Inflammatory macrophage treated with lipopolysaccharide for 4 hours (primary cell): ENCODE measurements at regions not wholly inside any gene's neighbourhood (a gene's known extent, or its start where the extent isn't known, plus 50 kb on each side); places are given as distances from the start of the nearest gene placed in this dataset.

Source experiments
- DNase-seq: peaks from one replicate; pipeline ENCODE4 v3.0.0-alpha.2; 2020

DNA sequence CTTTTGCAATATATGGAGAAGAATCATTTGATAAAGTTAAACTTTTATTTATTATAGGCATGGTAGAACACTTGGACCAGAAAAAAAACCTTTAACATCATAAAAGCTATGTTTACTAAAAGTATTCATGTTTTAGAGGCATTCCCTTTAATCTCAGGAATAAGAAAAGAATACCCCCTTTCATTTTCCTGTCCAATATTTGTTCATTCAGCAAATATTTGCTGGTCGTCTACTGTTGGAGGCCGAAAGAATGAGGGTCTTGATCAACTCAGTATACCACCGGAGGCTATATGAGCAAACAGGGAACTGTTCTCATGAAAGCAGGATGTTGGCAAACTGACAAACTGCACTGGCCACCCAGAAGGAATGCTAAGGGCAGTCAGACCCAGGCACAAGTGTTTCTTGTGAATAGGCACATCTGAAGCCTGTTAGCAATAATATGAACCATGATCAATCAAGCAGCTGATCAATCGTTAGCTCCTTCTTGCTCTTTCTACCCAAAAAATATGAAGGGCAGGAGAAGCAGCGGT, 480.8 kb upstream of the FAT1 start:
- no peak for DNase-seq

DNA sequence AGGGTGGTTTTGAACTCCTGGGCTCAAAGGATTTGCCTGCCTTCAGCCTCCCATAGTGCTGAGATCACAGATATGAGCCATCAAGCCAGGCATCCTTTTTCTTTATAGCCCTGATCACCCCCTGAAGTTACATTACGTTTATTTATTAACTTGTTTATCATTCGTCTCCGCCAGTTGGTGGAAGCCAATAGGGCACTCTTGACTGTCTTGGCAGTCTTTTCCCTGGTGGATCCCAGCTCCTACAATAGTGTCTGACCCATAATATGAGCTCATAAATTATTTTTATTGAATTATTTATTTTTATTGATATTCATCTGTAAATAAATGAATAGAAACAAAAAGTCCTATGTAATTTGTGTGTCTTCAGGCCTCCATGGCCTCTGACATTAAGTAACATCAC, 484.3 kb upstream of the FAT1 start:
- no peak for DNase-seq

DNA sequence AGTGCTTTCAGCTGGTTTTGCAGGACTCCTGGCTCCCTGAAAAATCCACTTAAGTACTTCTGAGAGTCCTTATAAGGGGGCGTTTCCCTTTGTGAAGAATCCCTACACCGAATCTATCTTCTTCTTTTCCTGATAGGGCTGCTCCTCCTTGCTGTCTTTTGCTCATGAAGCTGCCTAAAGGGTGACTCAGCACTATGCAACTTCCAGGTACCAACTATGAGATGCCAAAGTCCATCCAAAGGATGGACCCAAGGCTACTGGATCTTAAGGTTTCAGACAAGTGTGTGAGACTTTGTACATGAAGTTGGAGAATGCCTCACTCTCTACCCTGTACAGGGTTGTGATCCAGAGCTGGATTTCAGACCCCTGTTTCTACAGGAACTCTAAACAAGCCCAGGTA, 485.0 kb upstream of the FAT1 start:
- no peak for DNase-seq

DNA sequence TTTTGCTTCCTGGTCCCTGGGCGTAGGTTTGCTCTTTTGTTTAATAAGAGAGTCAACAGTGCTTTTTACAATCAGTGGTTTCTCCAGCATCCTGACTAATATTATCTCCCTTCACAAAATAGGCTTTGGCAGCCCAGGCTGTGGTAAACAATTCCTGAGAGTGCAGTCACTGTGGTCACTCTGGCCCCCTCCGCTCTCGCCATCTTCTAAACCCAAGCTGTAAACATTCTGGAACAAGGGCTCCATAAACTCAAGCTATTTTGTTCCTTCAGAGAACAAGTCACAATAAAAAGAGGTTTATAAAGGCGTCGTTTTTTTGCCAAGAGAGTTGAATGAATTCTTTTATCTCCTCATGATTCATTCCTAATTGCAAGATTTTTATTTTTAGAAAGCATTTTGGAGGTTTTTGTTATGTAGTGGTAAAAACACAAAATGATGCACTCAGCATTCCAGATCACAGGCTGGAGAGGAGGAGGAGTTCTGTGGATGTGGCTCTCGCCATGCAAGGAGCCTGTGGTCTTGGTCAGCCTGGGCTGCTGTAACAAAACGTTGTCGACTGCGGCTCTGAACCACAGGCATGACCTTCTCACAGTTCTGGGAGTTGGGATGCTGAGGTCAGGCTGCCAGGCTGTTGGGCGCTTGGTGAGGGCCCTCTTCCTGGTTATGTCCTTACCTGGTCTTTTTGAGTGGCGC, 486.4 kb upstream of the FAT1 start:
- no peak for DNase-seq

DNA sequence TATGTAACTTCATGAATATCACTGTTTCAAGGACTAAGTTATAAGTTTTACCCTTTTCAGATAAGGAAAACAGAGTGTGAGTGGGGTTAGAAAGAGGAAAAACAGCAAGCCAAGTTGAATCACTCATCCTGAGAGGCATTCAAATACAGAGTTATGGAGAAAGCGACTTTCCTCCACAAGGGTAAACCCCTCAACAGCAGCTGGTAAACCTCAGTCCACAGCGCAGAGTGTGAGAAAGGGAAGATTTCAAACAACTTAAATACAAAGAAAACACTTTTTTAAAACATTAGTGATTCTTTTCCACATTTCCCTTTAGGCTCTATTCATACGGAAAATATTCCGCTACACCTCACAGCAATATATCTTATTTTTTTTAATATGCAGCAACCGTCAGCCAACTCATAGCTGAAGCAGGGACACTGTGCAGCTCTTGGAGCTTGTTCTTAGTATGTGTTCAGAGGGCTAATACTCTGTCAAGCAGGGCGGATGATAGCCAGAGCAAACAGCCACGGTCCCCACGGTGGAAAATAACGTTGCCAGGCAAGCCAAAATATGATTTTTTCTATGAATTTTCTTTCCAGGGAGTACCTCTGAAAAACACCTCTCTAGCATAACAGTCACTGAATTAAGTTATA, 488.9 kb upstream of the FAT1 start:
- no peak for DNase-seq

DNA sequence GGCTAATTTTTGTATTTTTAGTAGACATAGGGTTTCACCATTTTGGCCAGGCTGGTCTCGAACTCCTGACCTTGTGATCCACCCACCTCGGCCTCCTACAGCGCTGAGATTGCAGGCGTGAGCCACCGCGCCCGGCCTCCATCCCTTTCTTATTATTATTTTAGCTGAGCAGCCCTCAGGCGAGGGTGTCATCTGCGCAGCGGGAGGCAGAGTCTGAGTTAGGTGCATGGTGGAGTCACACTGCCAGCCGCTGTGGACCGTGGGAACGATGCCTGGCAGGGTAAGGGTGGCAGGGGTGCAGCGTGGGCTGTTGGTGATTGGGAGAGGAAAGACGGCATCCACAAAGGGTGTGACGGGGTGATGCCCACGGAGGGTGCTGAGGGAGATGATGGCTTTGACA, 491.8 kb upstream of the FAT1 start:
- DNase-seq, result no peak

DNA sequence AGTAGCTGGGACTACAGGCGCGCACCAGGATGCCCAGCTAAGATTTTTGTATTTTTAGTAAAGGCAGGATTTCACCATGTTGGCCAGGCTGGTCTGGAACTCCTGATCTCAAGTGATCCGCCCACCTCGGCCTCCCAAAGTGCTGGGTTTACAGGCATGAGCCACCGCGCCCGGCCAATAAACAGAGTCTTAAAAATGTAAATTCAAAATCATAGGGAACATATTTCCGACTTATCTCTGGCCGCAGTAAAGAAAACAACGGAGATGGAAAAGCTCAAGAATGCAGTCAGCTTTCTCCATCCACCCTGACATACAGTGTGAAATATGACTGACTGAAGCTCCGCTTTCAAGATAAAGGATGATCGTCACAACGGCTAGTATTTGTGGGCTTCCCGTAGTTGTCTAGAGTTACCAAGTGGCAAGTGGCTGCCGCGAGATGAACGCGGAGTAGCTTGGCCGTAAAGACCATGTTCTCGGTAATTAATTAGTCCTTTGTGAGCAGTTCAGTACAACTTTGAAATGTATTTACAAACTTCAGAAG, 495.1 kb upstream of the FAT1 start:
- no peak for DNase-seq

DNA sequence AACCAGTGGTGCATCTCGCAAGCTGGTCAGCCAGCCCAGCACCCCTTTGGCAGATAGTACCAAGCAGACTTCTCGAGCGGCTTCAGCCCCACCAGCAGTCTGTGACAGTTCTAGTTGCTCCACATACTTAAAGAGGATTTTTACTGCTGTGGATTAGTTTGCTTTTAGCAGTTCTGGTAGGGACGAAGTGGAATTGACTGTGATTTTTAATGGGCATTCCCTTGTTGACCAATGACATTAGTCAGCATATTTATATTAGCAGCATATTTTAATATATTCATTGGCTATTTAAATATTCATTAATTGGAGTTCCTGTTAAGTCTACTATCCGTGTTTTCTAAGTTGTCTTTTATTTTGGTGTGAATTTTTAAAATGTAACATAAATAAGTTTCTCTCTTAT, 500.9 kb upstream of the FAT1 start:
- DNase-seq, result no peak

DNA sequence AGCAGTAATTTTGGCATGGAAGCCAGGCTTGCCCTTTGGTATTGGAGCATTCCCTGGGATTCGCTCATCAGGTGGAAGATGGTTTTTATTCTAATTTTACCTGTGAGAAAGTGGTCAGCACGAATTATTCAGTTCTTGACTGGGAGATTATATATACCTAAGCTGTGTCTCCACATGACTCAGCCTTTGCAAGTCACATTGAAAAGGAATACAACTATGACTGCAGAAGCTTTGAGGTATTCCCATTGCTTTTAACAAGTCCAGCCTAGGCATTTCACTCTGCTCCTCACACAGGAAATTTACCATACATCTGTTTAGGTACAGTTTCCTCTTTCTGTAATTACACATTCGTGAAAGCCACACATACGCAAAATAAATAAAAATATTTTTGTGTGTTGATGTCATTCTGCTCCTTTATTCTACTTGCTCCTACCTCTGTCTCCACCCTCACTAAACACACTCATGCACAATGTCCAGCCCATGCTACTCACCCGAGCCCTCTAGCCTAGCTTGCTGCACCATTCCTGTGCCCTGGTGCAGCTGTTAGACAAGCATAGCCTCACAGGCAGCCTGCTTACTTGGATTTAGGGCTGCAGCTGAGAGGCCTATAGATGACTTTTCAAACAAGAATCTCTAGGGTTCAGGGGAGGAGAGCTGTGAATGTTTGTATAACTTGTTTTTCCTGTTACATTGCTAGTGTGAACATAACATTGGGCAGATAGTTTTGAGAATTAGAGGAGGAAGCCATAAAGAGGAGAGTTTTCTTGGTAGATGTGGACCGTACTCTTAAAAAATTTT, 504.4 kb upstream of the FAT1 start:
- DNase-seq, result no peak

DNA sequence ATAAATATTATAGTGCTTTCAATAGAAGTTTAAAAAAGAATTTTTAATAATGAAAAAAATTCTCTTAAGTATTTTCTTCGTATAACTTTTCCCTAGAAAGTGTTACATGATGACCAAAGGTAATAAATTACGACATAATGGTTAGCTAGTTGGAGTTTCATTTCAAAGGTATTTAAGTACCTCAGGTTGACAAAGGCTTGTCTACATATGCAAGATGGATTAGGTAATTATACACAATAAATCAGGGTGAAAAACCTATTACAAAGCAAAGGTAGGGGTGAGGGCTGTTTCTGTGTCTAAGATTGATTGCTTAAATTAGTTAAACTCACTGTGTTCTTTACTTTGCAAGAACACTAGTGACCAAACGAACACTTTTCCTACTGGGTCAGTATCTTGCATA, 508.5 kb upstream of the FAT1 start:
- no peak for DNase-seq

DNA sequence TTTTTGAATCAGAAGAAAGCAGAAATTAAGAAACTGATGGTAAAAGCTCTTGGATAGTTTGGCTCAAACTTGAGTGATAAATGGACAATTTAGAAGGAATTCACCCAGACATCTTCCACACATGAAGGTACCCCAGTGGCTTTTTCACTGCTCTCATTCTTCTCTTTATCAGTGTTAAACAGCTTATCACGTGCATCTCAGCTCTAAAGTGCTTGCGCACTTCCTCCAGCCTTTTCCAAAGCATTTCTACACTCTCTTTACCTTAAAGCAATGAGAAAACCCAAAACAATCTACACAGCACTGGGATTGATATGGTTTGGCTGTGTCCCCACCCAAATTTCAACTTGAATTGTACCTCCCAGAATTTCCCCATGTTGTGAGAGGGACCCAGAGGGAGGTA, 509.1 kb upstream of the FAT1 start:
- DNase-seq, result no peak

DNA sequence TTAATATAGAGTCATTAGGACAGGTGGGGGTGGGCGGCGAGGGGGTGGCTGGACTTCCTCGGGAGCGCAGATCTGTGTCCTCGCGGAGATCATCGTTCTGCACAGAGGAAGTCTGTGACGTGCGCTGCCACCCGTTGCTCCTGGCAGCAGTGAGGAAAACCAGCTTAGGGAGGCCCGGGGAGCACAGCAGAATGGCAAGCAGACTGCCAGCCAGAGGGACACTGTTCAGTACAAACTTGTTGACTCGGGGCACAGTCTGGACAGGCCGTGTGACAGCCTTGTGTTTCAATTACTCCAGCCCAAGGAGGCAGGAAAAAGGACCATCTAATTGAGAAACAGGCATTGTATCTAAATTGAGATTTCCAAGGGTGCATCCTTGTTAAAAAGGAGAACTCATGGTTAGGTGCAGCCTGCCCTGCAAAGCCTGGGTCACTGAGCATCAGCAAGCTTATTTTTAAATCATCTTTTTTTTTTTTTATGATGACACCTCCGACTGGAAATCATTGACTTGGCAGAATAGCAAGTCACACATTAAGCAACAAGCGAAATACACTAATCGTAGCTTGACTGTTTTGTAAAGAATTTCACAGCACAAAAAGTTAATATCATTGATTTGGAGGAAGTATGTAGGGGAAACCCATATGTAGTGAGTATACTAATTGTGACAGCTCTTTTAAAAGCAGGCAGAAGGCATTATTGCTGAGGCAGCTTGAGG, 512.0 kb upstream of the FAT1 start:
- no peak for DNase-seq

DNA sequence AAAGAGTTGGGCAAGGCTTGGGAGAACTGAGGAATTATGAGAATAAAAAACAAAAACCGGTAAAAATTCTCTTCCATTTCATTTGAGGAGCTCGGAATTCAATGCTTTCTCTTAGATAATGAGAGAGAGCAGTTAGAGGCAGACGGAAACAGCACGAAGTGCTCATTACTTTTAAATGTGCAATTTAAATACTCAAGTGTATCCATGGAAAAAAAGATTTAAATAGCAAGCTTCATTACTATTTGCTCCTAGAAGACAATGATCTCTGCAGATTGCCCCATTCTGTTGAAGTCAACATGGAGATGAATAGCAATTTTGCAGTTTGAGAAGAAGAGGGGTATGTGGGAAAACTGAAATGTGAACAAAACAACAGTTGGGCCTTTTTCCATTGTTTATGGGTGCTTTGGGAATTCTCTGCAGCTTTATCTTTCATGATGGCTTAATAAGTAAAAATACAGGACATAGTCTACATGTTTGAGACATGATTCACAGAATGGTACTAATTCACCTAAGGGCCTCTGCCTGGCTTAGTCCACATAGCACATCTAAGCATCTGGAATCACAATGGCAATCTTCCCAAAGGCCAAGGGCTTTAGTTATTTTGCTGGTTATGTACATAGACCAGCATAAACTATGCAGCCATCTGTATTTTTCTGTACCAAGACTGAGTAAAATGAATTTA, 512.7 kb upstream of the FAT1 start:
- DNase-seq, result no peak

DNA sequence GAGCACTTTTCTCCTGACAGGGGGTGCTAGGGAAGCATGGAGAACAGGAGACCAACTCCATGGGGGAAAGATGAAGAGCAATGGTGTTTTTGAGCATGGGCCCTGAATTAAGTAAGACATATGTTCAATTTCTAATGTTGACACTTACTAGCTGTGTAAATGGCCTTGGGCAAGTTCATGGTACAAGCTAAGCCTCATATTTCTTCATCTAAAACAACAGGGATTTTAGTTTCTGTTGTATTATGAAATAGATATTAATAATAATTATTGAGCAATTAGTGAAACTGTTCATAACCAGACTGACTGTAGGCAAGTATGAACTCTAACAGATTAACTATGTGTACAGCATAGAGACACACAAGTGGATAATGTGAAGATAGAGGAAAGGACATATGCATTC, 515.0 kb upstream of the FAT1 start:
- no peak for DNase-seq

DNA sequence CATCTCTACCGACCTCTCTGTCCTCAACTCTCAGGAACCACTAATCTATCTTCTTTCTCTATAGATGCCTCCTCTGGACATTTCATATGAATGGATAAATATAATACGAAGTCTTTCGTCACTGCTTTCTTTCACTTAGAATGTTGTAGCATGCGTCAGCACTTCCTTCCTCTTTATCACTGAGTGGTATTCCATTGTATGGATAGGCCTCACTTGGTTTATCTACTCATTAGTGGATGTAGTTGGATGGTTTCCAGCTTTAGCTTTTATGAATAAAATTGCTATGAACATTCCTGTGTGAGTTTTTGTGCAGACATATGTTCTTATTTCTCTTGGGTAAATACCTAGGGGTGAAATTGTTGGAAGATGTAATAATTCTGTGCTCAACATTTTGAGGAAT, 528.2 kb upstream of the FAT1 start:
- no peak for DNase-seq

DNA sequence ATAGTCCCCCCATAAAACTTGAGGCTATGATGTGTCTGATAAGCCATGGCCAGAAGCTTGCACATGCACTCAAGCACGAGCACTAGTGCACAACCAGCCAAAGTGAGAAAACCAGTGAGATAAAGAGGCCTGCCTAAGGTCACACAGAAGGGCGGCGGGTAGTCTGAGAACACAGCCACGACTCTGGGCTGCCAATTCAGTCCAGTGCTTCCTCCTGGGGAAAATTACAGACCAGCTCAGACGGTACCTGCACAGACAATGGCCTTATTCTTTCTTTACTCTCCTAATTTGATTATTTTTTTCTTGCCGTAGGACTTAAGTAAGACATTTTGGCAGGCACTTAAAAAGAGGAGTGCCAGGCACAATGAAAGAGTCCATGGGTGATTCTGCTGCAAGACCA, 533.2 kb upstream of the FAT1 start:
- DNase-seq, result no peak

DNA sequence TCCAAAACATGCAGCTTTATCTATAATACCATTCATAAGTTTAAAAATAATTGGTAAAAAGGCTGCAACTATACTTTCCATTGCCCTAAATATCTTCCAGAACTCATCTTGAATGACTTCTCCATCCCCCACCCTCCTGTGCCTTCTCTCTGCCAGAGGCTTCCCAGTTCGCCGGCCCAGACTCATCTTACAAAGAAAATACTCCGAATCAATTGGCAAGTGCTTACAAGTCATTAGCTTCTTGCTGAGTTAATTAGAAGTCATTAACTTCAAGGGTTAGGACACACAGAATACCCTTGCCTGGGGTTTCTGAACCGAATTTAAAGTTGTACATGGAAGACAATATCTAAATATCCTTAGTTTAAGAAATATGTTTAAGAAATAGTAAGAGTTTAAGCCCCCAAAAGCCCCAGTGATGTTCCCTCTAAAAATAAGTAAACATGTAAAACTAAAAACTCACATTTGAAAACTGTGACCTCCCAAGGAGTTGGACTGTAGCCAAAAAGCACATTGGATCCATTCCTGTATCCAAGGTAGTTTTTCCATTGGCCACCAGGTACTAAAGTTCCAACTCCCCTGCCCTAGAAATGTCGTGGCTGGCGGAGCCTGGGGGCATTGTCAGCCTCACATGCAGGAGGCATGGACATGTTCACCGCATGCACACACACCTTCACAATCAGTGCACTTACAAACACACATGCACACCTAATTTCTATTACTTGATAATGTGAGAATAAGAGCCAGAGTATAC, 535.2 kb upstream of the FAT1 start:
- no peak for DNase-seq

DNA sequence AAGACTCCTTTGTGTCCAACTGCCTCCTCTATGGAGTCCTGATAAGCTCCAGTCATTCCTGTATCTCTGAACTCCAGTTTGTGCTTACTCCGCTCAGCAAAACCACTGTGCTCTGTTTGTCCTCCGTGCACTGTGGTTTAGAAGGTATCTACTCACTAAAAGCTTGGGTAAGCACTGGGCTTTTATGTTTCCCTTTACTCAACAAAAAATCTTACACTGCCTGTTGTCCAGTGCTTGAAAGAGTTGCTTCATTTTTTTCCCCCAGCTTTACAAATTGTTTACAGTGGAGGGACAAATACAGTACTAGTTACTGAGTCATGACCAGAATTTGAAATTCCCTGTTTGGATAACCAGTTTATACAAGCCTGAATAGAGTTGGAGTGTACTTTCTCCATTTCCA, 545.3 kb upstream of the FAT1 start:
- DNase-seq, result no peak

DNA sequence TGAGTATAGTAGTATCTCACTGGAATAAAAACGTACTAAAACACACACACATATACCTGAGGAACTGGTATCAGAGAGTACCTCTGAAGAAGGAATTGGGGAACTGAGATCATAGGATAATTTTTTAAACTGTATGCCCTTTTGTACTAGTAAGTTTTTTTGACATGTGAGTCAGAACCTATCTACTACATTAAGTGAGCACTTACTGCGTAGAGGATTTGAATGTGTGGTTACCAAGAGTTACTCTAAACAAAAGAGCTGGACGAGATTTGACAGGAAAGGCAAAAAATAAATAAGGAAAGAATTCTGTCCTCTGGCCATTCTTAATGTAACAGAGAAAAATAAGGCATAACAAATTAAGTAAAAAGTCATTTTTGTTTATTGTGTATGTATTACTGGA, 546.5 kb upstream of the FAT1 start:
- DNase-seq, result no peak

DNA sequence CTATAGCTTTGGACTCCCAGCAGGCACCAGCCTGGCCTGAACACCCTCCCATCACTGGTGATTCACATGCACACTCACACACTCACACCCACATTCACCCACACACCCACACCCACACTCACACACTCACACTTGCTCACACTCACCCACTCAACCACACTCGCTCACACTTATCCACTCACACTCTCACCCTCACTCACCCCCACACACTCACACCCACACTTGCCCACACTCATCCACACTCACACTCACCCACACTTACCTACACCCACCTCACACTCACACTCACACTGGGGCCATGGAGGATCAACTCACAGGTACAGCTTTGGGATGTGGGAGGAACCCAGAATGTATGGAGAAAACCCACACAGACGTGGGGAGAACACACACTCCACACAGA, 548.2 kb upstream of the FAT1 start:
- DNase-seq, result no peak

DNA sequence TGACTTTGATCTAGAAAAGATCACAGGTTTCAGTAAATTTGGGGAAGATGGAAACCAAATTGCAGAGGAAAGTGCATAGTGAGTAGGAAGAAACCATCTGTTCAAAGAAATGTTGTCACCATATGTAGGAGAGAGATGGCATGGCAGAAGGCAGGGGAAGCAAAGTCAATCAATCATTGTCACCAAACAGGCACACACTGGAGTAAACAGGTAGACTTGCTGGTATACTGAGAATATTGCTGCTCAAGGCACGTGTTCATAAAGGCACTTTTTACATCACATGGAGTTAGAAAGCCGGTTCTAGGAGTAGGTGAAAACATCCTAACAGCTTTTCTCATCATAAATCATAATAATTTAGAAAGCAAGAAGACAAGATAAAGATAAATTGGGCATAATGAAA, 550.5 kb upstream of the FAT1 start:
- no peak for DNase-seq
